ENCODE measurements at regions not wholly inside any gene's neighbourhood (a gene's known extent, or its start where the extent isn't known, plus 50 kb on each side); places are given as distances from the start of the nearest gene placed in this dataset.

DNA sequence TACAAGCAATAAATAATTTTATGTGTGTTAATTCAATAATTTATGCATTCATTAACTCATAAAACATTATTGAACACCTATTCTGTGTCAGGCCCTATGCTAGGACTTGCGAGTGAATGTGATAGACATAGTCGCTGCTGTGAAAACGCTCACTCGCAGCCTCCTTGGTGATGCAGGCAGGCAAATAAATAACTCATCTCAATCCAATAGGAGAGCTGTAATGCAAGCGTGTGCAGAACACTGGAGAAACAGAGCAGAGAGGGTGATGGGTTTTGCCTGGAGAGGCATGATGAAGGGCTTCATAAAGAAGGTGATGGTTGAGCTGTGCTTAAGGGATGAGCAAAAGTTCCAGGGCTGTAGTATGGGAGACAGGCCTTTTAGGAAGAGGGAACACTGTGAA, 111.3 kb upstream of the ZNF462 start:
- in situ Hi-C loops (cut with MboI) = no loop called here
- no peaks in the 10 kb centered on the region for H3F3A ChIP-seq (ENCODE audit: insufficient read depth)
- no peaks in the 10 kb centered on the region for H3K9me3 ChIP-seq (ENCODE audit: low read depth)
- no peak overlapping the region for H3K27ac ChIP-seq
- H4K20me1 ChIP-seq (ENCODE audit: insufficient read depth) = no peaks in the 10 kb centered on the region
- no peaks in the 10 kb centered on the region for H3K27me3 ChIP-seq (replicated peaks; ENCODE audit: insufficient read depth)
- DNase-seq = no peak
- no peaks in the 10 kb centered on the region for H3K4me1 ChIP-seq (ENCODE audit: insufficient read depth)
- TF ChIP-seq EZH2phosphoT487 (IDR thresholded peaks at IDR 0.05; ENCODE audit: insufficient read depth, low read depth) = no peak
- TF ChIP-seq EZH2 (IDR thresholded peaks at IDR 0.05; ENCODE audit: insufficient read depth, poor library complexity, severe bottlenecking) = no peak
- no peaks in the 10 kb centered on the region for H3K9me2 ChIP-seq (ENCODE audit: insufficient read depth)
- 48 to 56% methylated on average over 5 of the region's 5 CpGs for WGBS, 2 experiments (ENCODE audit: low coverage in 1 of 2, low lambda C conversion rate in 2 of 2, missing lambda C conversion rate in 2 of 2)
- no peak overlapping the region for H2AFZ ChIP-seq
- no peaks in the 10 kb centered on the region for H3K79me2 ChIP-seq (ENCODE audit: insufficient read depth)
- H3K36me3 ChIP-seq (ENCODE audit: low read depth) = no peaks in the 10 kb centered on the region
- no peak overlapping the region for H3K9ac ChIP-seq
- no peak overlapping the region for H3K4me3 ChIP-seq
- H3K4me2 ChIP-seq (ENCODE audit: unreplicated experiment) = no peak overlapping the region

DNA sequence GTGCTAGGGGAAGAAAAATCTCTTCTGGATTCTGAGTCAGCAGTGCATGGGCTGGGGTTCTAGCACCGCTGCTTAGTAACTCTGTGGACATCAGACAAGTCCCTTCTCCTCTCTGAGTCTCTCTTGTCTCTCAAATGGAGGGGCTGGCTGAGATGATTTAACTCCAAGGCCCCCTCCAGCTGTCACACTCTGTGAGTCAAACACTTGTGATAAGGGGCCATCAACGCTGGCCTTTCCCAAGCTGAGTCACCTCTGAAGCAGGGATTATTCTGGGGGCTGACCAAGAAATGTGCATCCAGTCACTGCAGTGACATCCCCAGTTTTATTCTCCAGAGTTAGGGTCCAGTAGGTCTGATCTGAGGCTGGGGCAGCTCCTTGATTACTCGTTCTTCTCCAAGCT, 110.4 kb upstream of the ZNF462 start:
- Histone ChIP-seq H3K4me1 (ENCODE audit: insufficient read depth) (no peaks in the 10 kb centered on the region), H3K4me3 (no peak overlapping the region), H3K9me3 (ENCODE audit: low read depth) (no peaks in the 10 kb centered on the region), H3K9ac (no peak overlapping the region), H4K20me1 (ENCODE audit: insufficient read depth) (no peaks in the 10 kb centered on the region), H3K4me2 (ENCODE audit: unreplicated experiment) (no peak overlapping the region), H3K36me3 (ENCODE audit: low read depth) (no peaks in the 10 kb centered on the region), H2AFZ (no peak overlapping the region), H3K27me3 (replicated peaks; ENCODE audit: insufficient read depth) (no peaks in the 10 kb centered on the region), H3K27ac (no peak overlapping the region), H3F3A (ENCODE audit: insufficient read depth) (no peaks in the 10 kb centered on the region), H3K79me2 (ENCODE audit: insufficient read depth) (no peaks in the 10 kb centered on the region), H3K9me2 (ENCODE audit: insufficient read depth) (no peaks in the 10 kb centered on the region)
- 27 to 28% methylated on average over 3 of the region's 3 CpGs for WGBS, 2 experiments (ENCODE audit: low coverage in 1 of 2, low lambda C conversion rate in 2 of 2, missing lambda C conversion rate in 2 of 2)
- TF ChIP-seq EZH2phosphoT487 (IDR thresholded peaks at IDR 0.05; ENCODE audit: insufficient read depth, low read depth) (no peak), EZH2 (IDR thresholded peaks at IDR 0.05; ENCODE audit: insufficient read depth, poor library complexity, severe bottlenecking) (no peak)
- no peak for DNase-seq
- in situ Hi-C loops (cut with MboI) = no loop called here

DNA sequence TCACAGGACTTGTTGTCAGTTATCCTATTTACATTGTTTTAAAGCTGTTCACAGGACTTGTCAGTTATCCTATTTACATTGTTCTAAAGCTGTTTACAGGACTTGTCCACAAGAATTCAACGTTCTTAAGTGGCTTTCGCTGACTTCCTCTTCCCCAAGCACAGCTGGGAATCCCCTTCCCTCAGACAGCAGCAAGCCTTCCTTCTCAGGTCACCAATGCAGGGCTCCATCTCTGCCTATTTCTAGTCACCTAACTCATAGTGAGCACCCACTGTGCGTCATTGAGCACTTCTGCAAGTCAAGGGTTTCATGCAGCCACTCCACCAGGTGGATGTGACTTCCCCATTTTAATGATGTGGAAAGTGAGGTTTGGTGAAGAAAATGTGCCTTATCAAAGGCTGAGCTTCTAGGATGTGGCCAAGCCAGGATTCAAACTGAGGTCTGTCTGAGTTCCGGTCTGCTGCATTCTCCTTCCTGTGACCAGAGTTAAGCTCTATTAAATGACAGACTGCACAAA, 109.8 kb upstream of the ZNF462 start:
- Histone ChIP-seq H3K4me1 (ENCODE audit: insufficient read depth) (no peaks in the 10 kb centered on the region), H3K4me3 (no peak overlapping the region), H3K9me3 (ENCODE audit: low read depth) (no peaks in the 10 kb centered on the region), H3K27ac (no peak overlapping the region), H3K9ac (no peak overlapping the region), H3K79me2 (ENCODE audit: insufficient read depth) (no peaks in the 10 kb centered on the region), H3K36me3 (ENCODE audit: low read depth) (no peaks in the 10 kb centered on the region), H2AFZ (no peak overlapping the region), H4K20me1 (ENCODE audit: insufficient read depth) (no peaks in the 10 kb centered on the region), H3K27me3 (replicated peaks; ENCODE audit: insufficient read depth) (no peaks in the 10 kb centered on the region), H3F3A (ENCODE audit: insufficient read depth) (no peaks in the 10 kb centered on the region), H3K4me2 (ENCODE audit: unreplicated experiment) (no peak overlapping the region), H3K9me2 (ENCODE audit: insufficient read depth) (no peaks in the 10 kb centered on the region)
- DNase-seq = no peak
- in situ Hi-C loops (cut with MboI) = no loop called here
- TF ChIP-seq EZH2phosphoT487 (IDR thresholded peaks at IDR 0.05; ENCODE audit: insufficient read depth, low read depth) (no peak), EZH2 (IDR thresholded peaks at IDR 0.05; ENCODE audit: insufficient read depth, poor library complexity, severe bottlenecking) (no peak)
- 27 to 38% methylated on average over 4 of the region's 4 CpGs for WGBS, 2 experiments (ENCODE audit: low coverage in 1 of 2, low lambda C conversion rate in 2 of 2, missing lambda C conversion rate in 2 of 2)

DNA sequence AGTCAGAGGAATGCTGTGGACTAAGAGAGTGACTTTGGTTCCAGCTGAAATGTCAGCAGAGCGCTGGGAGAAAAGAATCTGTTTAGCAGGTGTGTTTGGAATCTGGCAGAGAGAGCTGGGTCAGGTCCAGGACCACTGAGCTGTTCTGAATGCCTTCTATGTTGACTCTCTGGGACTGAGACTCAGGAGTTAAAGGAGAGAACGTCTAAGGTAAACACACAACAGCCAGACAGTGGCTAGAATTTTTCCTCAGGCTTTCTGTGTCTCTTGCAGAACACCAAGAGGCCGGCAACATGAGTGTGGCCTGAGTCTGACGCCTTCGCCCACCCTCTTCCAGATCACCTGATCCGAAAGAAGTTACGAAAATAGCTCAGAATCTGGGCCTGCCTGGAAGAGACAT, 107.2 kb upstream of the ZNF462 start:
- Histone ChIP-seq H3K36me3 (ENCODE audit: low read depth) (no peaks in the 10 kb centered on the region), H3K79me2 (ENCODE audit: insufficient read depth) (no peaks in the 10 kb centered on the region), H3K27me3 (replicated peaks; ENCODE audit: insufficient read depth) (no peaks in the 10 kb centered on the region), H3K27ac (no peak overlapping the region), H2AFZ (no peak overlapping the region), H4K20me1 (ENCODE audit: insufficient read depth) (no peaks in the 10 kb centered on the region), H3K4me3 (no peak overlapping the region), H3K4me1 (ENCODE audit: insufficient read depth) (no peaks in the 10 kb centered on the region), H3F3A (ENCODE audit: insufficient read depth) (no peaks in the 10 kb centered on the region), H3K9me3 (ENCODE audit: low read depth) (no peaks in the 10 kb centered on the region), H3K9ac (no peak overlapping the region), H3K4me2 (ENCODE audit: unreplicated experiment) (no peak overlapping the region), H3K9me2 (ENCODE audit: insufficient read depth) (no peaks in the 10 kb centered on the region)
- DNase-seq = no peak
- no peak for TF ChIP-seq EZH2phosphoT487 (IDR thresholded peaks at IDR 0.05; ENCODE audit: insufficient read depth, low read depth)
- TF ChIP-seq EZH2 (IDR thresholded peaks at IDR 0.05; ENCODE audit: insufficient read depth, poor library complexity, severe bottlenecking) = no peak
- WGBS, 2 experiments (ENCODE audit: low coverage in 1 of 2, low lambda C conversion rate in 2 of 2, missing lambda C conversion rate in 2 of 2) = 42 to 45% methylated on average over 7 of the region's 7 CpGs
- in situ Hi-C loops (cut with MboI) = no loop called here

DNA sequence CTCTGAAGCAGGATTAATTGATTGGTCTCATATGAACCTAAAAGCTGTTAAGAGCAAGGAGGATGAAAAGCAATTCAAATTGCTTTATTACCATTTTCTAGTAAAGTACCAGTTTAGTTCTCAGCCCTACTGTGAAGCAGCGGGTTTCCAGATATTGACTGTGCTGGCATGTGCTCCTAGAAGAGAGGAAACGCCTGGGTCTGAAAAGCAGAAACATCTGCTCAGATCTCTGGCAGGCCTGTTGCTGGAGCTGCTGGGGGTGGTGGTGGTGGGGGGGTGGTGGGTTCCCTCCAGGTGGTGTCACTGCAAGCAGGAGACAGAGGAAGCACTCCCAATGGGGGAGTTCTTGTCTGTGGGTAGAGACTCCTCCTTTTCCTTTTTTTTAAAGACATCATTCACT, 105.5 kb upstream of the ZNF462 start:
- Histone ChIP-seq H3K4me1 (ENCODE audit: insufficient read depth) (no peaks in the 10 kb centered on the region), H3K4me3 (no peak overlapping the region), H3F3A (ENCODE audit: insufficient read depth) (no peaks in the 10 kb centered on the region), H3K79me2 (ENCODE audit: insufficient read depth) (no peaks in the 10 kb centered on the region), H3K27ac (no peak overlapping the region), H2AFZ (no peak overlapping the region), H3K9me3 (ENCODE audit: low read depth) (no peaks in the 10 kb centered on the region), H3K4me2 (ENCODE audit: unreplicated experiment) (no peak overlapping the region), H3K27me3 (replicated peaks; ENCODE audit: insufficient read depth) (no peaks in the 10 kb centered on the region), H3K9me2 (ENCODE audit: insufficient read depth) (no peaks in the 10 kb centered on the region), H4K20me1 (ENCODE audit: insufficient read depth) (no peaks in the 10 kb centered on the region), H3K36me3 (ENCODE audit: low read depth) (no peaks in the 10 kb centered on the region), H3K9ac (no peak overlapping the region)
- TF ChIP-seq EZH2 (IDR thresholded peaks at IDR 0.05; ENCODE audit: insufficient read depth, poor library complexity, severe bottlenecking) = no peak
- TF ChIP-seq EZH2phosphoT487 (IDR thresholded peaks at IDR 0.05; ENCODE audit: insufficient read depth, low read depth) = no peak
- no peak for DNase-seq
- 20 to 40% methylated on average over 2 of the region's 2 CpGs for WGBS, 2 experiments (ENCODE audit: low coverage in 1 of 2, low lambda C conversion rate in 2 of 2, missing lambda C conversion rate in 2 of 2)
- in situ Hi-C loops (cut with MboI) = no loop called here
